ENCODE measurements at regions not wholly inside any gene's neighbourhood (a gene's known extent, or its start where the extent isn't known, plus 50 kb on each side); places are given as distances from the start of the nearest gene placed in this dataset.

DNA sequence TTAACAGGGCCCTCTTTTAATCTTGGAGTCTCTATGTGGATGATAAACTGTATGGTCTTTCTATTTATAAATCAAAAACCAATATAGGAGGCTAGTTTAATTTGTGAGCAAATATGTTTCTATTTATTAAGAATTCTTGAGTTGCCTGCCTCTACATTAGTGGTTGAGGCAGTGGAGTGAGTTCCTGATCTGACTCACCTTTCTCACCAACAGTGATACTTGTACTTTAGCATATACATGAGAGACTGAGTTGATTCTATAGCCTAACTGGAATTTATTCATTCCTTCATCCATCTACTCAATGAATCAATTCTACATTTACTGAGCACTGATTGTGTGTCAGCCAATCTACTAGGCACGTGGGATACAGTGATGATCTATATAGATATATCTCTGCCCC lies 126.9 kb downstream of the TRMT11 start:
- TF ChIP-seq EZH2 (IDR thresholded peaks at IDR 0.05) (no peak), POLR2AphosphoS5 (IDR thresholded peaks at IDR 0.05; ENCODE audit: borderline replicate concordance, low read depth, low read length) (no peak)
